Kidney (tissue), 13 donors: ENCODE measurements at regions not wholly inside any gene's neighbourhood (a gene's known extent, or its start where the extent isn't known, plus 50 kb on each side); places are given as distances from the start of the nearest gene placed in this dataset.

Source experiments
- DNase-seq, 5 donors: peaks; one replicate each; pipeline ENCODE4 v3.0.0-alpha.2; 2013 to 2020
- FAIRE-seq: peaks from 2 replicates; lab custom pipeline; 2012; peaks lifted over from hg19 to GRCh38; lab: Jason Lieb, UNC
- H3K27ac ChIP-seq, 2 donors: one replicate each; pipeline ENCODE4 v1.7.0; 2013; ENCODE audit warnings: low read depth in 2 of 2, low read length in 2 of 2, inconsistent platforms in 1 of 2
- H3K27me3 ChIP-seq: one replicate; pipeline ENCODE4 v1.7.1; 2013; ENCODE audit warnings: low read length, inconsistent platforms; ENCODE audit not compliant: control insufficient read depth, insufficient read depth
- H3K36me3 ChIP-seq, 3 donors: one replicate each; pipeline versions ENCODE4 v1.7.0 to v1.7.1; 2013; ENCODE audit warnings: low read length in 3 of 3, control low read depth in 1 of 3, inconsistent platforms in 1 of 3; ENCODE audit not compliant: insufficient read depth in 3 of 3, control insufficient read depth in 2 of 3
- H3K4me1 ChIP-seq, 3 donors: one replicate each; pipeline versions ENCODE4 v1.7.0 to v1.7.1; 2013; ENCODE audit warnings: low read length in 3 of 3, inconsistent platforms in 1 of 3, low read depth in 1 of 3; ENCODE audit not compliant: control insufficient read depth in 2 of 3, insufficient read depth in 2 of 3
- H3K4me3 ChIP-seq, 3 donors: one replicate each; pipeline versions ENCODE4 v1.7.0 to v1.8.1; 2013; ENCODE audit warnings: low read length in 3 of 3, control low read depth in 1 of 3, inconsistent platforms in 1 of 3
- H3K9ac ChIP-seq, 3 donors: one replicate each; pipeline versions ENCODE4 v1.7.0 to v1.7.1; 2013; ENCODE audit warnings: low read length in 3 of 3, control low read depth in 1 of 3, inconsistent platforms in 1 of 3
- H3K9me3 ChIP-seq, 3 donors: one replicate each; pipeline versions ENCODE4 v1.7.0 to v1.7.1; 2013; ENCODE audit warnings: low read length in 3 of 3, control low read depth in 1 of 3, inconsistent platforms in 1 of 3; ENCODE audit not compliant: control insufficient read depth in 2 of 3, insufficient read depth in 1 of 3
- intact Hi-C: fragments of 100-400 bp; cut with DNase I; formaldehyde crosslinking; loops from one replicate; pipeline ENCODE4 v1.11.1; 2022
- TF ChIP-seq, protein P1 (sequence below): IDR thresholded peaks from 3 replicates; pipeline ENCODE4 v1.5.1; 2012; ENCODE audit warnings: mild to moderate bottlenecking, moderate library complexity, borderline replicate concordance; ENCODE audit not compliant: insufficient read depth; ENCODE audit errors: extremely low read depth
- donor health status: control.
- donor health status: control.
- donor health status: control.
- donor health status: control.
- donor health status: control.
- donor health status: DM: yes; HTN: yes; CAD: no.
- donor health status: Normal renal cell carcinoma (clear cell type).

- H3K4me1 ChIP-seq = no peaks in the 10 kb centered on the region
- TF ChIP-seq, protein P1, sequence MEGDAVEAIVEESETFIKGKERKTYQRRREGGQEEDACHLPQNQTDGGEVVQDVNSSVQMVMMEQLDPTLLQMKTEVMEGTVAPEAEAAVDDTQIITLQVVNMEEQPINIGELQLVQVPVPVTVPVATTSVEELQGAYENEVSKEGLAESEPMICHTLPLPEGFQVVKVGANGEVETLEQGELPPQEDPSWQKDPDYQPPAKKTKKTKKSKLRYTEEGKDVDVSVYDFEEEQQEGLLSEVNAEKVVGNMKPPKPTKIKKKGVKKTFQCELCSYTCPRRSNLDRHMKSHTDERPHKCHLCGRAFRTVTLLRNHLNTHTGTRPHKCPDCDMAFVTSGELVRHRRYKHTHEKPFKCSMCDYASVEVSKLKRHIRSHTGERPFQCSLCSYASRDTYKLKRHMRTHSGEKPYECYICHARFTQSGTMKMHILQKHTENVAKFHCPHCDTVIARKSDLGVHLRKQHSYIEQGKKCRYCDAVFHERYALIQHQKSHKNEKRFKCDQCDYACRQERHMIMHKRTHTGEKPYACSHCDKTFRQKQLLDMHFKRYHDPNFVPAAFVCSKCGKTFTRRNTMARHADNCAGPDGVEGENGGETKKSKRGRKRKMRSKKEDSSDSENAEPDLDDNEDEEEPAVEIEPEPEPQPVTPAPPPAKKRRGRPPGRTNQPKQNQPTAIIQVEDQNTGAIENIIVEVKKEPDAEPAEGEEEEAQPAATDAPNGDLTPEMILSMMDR = no peak
- H3K27me3 ChIP-seq = no peaks in the 10 kb centered on the region
- no peak for FAIRE-seq
- intact Hi-C loops = no loop called here
- H3K9me3 ChIP-seq = peaks cover 0 to 11% (median 6%) of the 10 kb centered on the region in 3 donors
- H3K9ac ChIP-seq = no peak overlapping the region
- H3K36me3 ChIP-seq = no peaks in the 10 kb centered on the region
- no peak for DNase-seq
- no peak overlapping the region for H3K27ac ChIP-seq
- H3K4me3 ChIP-seq = no peak overlapping the region
Observed at GRCh38 chr7:94834359-94834758, 73.0 kb upstream of the PPP1R9A start.

- TF ChIP-seq, protein P1 = no peak
- Histone ChIP-seq H3K36me3 (no peaks in the 10 kb centered on the region), H3K27me3 (no peaks in the 10 kb centered on the region), H3K9me3 (peaks cover 0 to 18% (median 11%) of the 10 kb centered on the region in 3 donors), H3K9ac (no peak overlapping the region), H3K27ac (no peak overlapping the region), H3K4me3 (no peak overlapping the region), H3K4me1 (no peaks in the 10 kb centered on the region)
- intact Hi-C loops = no loop called here
- FAIRE-seq = no peak
- DNase-seq = no peak
Observed at GRCh38 chr7:94838717-94839116, 68.7 kb upstream of the PPP1R9A start.

GRCh38 chr7:94843553-94843952 is 63.8 kb upstream of the PPP1R9A start:
- intact Hi-C loops = no loop called here
- H3K36me3 ChIP-seq = no peaks in the 10 kb centered on the region
- no peak overlapping the region for H3K9ac ChIP-seq
- peaks cover 0 to 20% (median 9%) of the 10 kb centered on the region in 3 donors for H3K9me3 ChIP-seq
- FAIRE-seq (no peak), DNase-seq (no peak)
- H3K4me3 ChIP-seq = no peak overlapping the region
- no peaks in the 10 kb centered on the region for H3K4me1 ChIP-seq
- TF ChIP-seq, protein P1 = no peak
- H3K27ac ChIP-seq = no peak overlapping the region
- H3K27me3 ChIP-seq = no peaks in the 10 kb centered on the region

GRCh38 chr7:94848531-94848930 is 58.9 kb upstream of the PPP1R9A start:
- intact Hi-C loops = no loop called here
- Histone ChIP-seq H3K9me3 (peaks cover 0 to 8% (median 3%) of the 10 kb centered on the region in 3 donors), H3K36me3 (no peaks in the 10 kb centered on the region), H3K9ac (no peak overlapping the region), H3K4me3 (no peak overlapping the region), H3K27me3 (no peaks in the 10 kb centered on the region), H3K4me1 (no peaks in the 10 kb centered on the region), H3K27ac (no peak overlapping the region)
- DNase-seq = no peak
- TF ChIP-seq, protein P1 = no peak
- FAIRE-seq = no peak
